C1 segment of cervical spinal cord (tissue), 14 donors: ENCODE measurements at regions not wholly inside any gene's neighbourhood (a gene's known extent, or its start where the extent isn't known, plus 50 kb on each side); places are given as distances from the start of the nearest gene placed in this dataset.

ENCODE experiments used
- DNase-seq, 14 donors: peaks; one replicate each; lab custom pipeline; 2025; lab: John Stamatoyannopoulos, UW

- DNase-seq = no peak
Observed at GRCh38 chr1:232891656-232892317, 58.6 kb upstream of the NTPCR start.

DNA sequence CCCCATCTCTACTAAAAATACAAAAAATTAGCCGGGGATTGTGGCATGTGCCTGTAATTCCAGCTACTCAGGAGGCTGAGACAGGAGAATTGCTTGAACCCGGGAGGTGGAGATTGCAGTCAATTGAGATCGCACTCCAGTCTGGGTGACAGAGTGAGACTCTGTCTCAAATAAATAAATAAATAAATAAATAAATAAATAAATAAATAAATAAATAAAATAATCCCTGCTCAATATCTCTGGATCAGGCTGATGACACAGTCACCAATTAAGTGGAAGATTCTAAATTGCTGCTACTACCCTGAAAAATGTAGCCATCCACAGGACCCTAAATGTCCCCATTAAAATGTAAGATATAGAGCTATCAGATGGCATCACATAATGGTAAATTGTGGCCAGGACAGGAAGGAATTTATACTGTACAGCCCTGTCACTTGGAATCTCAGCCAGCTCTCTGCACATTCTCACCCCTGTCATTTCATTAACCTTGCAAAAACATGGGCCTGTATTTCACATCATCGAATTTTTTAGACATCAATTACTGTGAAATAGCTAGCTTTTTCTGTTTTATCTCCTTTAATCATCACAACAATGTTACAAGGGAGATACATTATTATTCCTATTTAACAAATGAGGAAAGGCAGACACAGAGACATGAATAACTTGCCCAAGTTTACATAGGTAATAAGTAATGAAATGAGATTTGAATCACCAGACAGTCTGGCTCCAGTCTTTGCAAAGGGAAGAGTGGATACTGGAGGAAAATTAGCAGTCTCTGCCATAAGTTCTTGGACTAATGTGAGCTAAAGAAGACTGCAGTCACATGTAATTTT, 56.7 kb upstream of the NTPCR start:
- DNase-seq = no peak

DNA sequence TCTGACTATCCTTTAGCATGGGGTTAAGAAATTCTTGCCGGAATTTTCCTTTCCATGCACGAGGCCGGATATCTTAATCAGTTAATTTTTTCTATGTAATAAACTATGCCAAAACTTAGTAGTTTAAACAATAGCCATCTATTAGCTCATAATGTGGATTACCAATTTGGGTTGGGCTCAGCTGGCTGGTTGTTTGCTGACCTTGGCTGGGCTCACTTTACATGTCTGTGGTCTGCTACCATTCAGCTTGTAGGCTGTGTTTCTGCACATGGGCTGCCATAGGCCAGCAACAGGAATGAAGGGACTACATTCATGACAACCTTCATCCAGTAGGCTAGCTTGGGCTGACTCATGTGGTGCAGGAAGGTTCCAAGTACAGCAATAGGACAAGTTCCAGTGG, 56.0 kb upstream of the NTPCR start:
- no peak for DNase-seq

DNA sequence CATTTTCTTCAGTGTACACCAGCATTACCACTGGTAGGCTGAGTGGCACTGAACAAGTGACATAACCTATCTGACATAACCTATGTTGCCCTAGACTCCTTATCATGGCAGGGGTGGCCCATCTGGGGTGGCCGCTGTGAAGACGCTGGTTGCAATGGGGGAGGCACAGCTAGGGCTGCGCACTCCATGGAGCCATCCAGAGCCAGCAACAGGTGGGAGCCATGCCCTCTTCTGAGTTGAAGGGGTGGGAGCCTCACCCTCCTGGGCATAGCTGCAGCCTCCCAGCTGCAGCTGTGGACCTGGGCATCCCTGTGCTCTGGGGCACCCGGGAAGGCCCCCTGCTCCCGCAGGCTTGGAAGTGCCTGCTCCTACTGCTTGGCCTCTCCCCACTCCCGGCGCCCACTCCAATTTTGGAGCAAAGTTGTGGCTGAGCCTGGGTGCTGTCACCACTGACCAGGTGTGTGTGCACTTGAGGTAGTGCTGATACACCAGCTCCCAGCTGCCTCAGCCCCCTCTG, 52.4 kb upstream of the NTPCR start:
- DNase-seq = no peak

DNA sequence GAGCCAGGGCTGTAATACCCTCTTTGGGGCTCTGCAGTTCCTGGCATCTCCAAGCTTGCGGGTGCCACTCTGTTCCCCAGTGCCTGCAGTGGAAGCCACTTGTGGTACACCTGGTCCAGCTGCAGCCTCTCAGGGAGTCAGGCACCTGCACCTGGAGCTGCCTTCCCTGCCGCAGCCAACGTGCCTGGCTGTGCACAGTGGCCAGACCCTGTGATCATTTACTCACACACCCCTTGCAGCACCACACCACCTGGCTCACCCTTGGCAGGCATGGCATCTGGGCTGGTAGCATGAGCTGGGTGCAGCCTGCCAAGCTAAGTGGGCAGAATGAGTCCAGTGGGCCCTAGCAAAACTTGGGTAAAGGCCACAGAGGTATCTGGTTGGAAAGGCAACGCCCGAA, 51.1 kb upstream of the NTPCR start:
- DNase-seq = no peak

DNA sequence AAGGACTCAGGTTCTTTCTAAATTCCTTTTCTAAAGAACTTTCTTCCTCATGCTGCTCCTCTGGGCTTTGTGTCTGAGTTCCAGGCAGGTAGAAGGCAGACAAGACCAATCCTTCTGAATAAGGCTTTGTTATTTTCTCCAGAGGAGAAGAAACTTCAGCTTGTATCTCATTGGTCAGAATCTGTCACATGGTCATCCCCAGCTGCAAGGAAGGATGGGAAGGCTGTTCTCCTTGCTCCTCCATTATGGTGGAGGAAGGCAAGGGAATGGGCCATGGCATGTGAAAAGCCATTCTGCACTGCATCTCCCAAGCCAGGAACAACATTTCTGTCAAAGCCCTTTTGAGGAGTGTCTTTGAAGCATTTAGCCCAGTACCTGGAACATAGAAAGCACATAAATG, 50.6 kb upstream of the NTPCR start:
- DNase-seq = no peak
